HL-60 (cell line): ENCODE measurements at regions not wholly inside any gene's neighbourhood (a gene's known extent, or its start where the extent isn't known, plus 50 kb on each side); places are given as distances from the start of the nearest gene placed in this dataset.

ENCODE experiments used
- DNase-seq, 2 experiments: peaks; one replicate each; pipeline ENCODE4 v3.0.0-alpha.2; 2010 to 2020; ENCODE audit warnings: low read depth in 1 of 2, low spot score in 1 of 2
- H3K27ac ChIP-seq: fragments of 250-450 bp; sonication (Bioruptor Pico); replicated peaks from 2 replicates; pipeline ENCODE4 v1.5.1; 2020; ENCODE audit warnings: mild to moderate bottlenecking, moderate library complexity
- H3K27me3 ChIP-seq: fragments of 250-450 bp; sonication (Bioruptor Pico); 2 replicates; pipeline ENCODE4 v1.5.1; 2021; ENCODE audit warnings: mild to moderate bottlenecking, moderate library complexity; ENCODE audit not compliant: insufficient read depth, poor library complexity, severe bottlenecking
- H3K4me3 ChIP-seq: replicated peaks from 2 replicates; pipeline ENCODE4 v1.5.1; 2011; ENCODE audit warnings: mild to moderate bottlenecking, control low read depth, low read length; ENCODE audit not compliant: insufficient read depth
- GABPA ChIP-seq: IDR thresholded peaks from 2 replicates; pipeline ENCODE4 v1.6.1; 2012; ENCODE audit warnings: low read depth
- POLR2AphosphoS5 ChIP-seq: IDR thresholded peaks from 2 replicates; pipeline ENCODE4 v1.6.1; 2012; ENCODE audit warnings: low read depth
- SPI1 ChIP-seq: IDR thresholded peaks from 2 replicates; pipeline ENCODE4 v1.6.1; 2012; ENCODE audit warnings: low read depth, mild to moderate bottlenecking, borderline replicate concordance
- TF ChIP-seq, protein P1 (sequence below): IDR thresholded peaks from 2 replicates; pipeline ENCODE4 v1.6.1; 2012; ENCODE audit warnings: low read depth; ENCODE audit not compliant: insufficient replicate concordance
- TF ChIP-seq, protein P2 (sequence below): IDR thresholded peaks from one replicate; pipeline ENCODE4 v1.5.1; 2011; ENCODE audit warnings: low read length, control low read depth, inconsistent platforms; ENCODE audit not compliant: insufficient read depth

DNA sequence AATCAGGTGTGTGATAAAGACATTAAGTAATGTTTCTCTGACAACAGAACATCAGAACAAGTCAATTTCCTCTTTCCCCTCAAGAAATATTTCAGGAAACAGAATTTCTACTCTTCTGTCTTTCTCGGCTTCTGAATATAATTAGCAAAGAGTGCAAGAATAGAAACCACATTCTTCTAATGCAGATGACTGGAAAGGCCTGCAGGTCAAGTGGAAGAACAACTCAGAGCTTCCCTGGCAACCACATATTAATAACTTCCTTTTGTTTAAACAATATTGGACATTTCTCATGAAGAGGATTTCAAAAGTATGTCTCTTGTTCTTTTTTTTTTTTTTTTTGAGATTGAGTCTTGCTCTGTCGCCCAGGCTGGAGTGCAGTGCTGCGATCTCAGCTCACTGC, 225.5 kb downstream of the PARM1 start:
- no peak overlapping the region for H3K27ac ChIP-seq
- no peak overlapping the region for H3K4me3 ChIP-seq
- H3K27me3 ChIP-seq = no peaks in the 10 kb centered on the region
- TF ChIP-seq POLR2AphosphoS5 (no peak), GABPA (no peak), SPI1 (no peak)
- TF ChIP-seq, protein P1, sequence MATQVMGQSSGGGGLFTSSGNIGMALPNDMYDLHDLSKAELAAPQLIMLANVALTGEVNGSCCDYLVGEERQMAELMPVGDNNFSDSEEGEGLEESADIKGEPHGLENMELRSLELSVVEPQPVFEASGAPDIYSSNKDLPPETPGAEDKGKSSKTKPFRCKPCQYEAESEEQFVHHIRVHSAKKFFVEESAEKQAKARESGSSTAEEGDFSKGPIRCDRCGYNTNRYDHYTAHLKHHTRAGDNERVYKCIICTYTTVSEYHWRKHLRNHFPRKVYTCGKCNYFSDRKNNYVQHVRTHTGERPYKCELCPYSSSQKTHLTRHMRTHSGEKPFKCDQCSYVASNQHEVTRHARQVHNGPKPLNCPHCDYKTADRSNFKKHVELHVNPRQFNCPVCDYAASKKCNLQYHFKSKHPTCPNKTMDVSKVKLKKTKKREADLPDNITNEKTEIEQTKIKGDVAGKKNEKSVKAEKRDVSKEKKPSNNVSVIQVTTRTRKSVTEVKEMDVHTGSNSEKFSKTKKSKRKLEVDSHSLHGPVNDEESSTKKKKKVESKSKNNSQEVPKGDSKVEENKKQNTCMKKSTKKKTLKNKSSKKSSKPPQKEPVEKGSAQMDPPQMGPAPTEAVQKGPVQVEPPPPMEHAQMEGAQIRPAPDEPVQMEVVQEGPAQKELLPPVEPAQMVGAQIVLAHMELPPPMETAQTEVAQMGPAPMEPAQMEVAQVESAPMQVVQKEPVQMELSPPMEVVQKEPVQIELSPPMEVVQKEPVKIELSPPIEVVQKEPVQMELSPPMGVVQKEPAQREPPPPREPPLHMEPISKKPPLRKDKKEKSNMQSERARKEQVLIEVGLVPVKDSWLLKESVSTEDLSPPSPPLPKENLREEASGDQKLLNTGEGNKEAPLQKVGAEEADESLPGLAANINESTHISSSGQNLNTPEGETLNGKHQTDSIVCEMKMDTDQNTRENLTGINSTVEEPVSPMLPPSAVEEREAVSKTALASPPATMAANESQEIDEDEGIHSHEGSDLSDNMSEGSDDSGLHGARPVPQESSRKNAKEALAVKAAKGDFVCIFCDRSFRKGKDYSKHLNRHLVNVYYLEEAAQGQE = no peak
- TF ChIP-seq, protein P2, sequence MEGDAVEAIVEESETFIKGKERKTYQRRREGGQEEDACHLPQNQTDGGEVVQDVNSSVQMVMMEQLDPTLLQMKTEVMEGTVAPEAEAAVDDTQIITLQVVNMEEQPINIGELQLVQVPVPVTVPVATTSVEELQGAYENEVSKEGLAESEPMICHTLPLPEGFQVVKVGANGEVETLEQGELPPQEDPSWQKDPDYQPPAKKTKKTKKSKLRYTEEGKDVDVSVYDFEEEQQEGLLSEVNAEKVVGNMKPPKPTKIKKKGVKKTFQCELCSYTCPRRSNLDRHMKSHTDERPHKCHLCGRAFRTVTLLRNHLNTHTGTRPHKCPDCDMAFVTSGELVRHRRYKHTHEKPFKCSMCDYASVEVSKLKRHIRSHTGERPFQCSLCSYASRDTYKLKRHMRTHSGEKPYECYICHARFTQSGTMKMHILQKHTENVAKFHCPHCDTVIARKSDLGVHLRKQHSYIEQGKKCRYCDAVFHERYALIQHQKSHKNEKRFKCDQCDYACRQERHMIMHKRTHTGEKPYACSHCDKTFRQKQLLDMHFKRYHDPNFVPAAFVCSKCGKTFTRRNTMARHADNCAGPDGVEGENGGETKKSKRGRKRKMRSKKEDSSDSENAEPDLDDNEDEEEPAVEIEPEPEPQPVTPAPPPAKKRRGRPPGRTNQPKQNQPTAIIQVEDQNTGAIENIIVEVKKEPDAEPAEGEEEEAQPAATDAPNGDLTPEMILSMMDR = no peak
- DNase-seq = no peak

DNA sequence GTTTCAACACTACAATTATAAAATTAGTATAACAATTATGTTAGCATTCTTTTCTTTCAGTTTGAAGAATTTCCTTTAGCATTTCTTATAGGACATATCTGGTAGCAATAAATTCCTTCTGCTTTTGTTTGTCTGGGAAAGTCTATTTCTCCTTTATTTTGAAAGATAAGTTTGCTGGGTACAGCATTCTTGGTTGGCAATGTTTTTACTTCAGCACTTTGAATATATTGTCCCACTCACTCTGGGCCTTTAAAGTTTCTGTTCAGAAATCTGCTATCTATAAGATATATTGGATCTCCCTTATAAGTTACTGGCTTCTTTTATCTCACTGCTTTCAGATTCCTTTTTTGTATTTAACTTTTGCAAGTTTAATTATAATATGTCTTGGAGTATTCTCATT, 222.1 kb downstream of the PARM1 start:
- DNase-seq = no peak
- TF ChIP-seq SPI1 = no peak
- TF ChIP-seq, protein P1 = no peak
- TF ChIP-seq GABPA = no peak
- TF ChIP-seq, protein P2 = no peak
- H3K4me3 ChIP-seq = no peak overlapping the region
- no peak overlapping the region for H3K27ac ChIP-seq
- H3K27me3 ChIP-seq = no peaks in the 10 kb centered on the region

DNA sequence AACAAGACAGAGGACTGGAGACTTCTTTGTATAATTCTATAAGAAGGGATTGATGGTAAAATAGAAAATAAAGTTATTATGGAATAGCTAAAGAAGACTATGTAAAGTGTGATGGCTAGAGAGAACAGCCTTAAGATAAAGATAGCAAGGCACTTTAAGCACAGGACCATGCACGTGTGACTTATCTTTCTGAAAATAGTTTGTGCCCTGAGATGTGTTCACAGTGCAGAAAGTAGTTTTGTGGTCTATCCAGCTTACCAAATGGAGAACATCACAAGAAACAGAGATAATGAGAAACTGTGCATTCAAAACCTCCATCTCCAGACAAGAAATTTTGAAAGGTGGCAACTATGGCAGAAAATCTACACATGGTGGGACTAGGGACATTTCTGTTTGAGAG, 213.3 kb downstream of the PARM1 start:
- no peak overlapping the region for H3K27ac ChIP-seq
- H3K4me3 ChIP-seq = no peak overlapping the region
- TF ChIP-seq, protein P2 = no peak
- TF ChIP-seq, protein P1 = no peak
- TF ChIP-seq SPI1 (no peak), POLR2AphosphoS5 (no peak), GABPA (no peak)
- no peaks in the 10 kb centered on the region for H3K27me3 ChIP-seq
- DNase-seq = no peak
